Loucy (cell line): ENCODE measurements at regions not wholly inside any gene's neighbourhood (a gene's known extent, or its start where the extent isn't known, plus 50 kb on each side); places are given as distances from the start of the nearest gene placed in this dataset.

Experiments
- CTCF ChIP-seq: fragments of 200-600 bp; sonication (generic); conservative IDR thresholded peaks from 2 replicates; pipeline ENCODE4 v1.5.1; 2014; ENCODE audit warnings: mild to moderate bottlenecking, antibody characterized with exemption, low read length
- EZH2phosphoT487 ChIP-seq: fragments of 200-600 bp; IDR thresholded peaks from 2 replicates; pipeline ENCODE4 v1.6.1; 2018; ENCODE audit warnings: antibody characterized with exemption, mild to moderate bottlenecking, moderate library complexity, borderline replicate concordance

GRCh38 chr2:144211065-144211464, 308.9 kb downstream of the ZEB2 start:
- TF ChIP-seq EZH2phosphoT487 = no peak
- TF ChIP-seq CTCF = no peak
